ENCODE measurements at regions not wholly inside any gene's neighbourhood (a gene's known extent, or its start where the extent isn't known, plus 50 kb on each side); places are given as distances from the start of the nearest gene placed in this dataset.

DNA sequence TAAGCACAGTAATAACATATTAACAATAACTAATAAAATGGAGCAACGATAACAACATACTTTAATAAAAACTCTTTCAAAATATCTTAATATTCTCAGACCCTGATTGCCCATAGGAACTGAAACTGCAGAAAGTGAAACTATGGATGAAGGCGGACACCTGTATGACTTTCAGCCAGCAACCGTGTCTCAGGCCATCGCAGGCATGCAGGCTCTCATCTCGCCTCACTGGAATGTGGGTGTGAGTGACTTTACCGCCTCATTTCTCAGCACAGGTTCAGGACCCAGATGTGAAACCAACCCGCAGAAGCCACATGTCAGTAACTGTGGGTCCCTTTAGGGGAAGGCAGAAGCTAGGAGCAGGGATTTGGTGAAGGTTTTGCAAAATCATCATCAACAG, 539.1 kb downstream of the FAM181B start:
- no peak for TF ChIP-seq POLR2A (IDR thresholded peaks at IDR 0.05)
- TF ChIP-seq, protein P1, sequence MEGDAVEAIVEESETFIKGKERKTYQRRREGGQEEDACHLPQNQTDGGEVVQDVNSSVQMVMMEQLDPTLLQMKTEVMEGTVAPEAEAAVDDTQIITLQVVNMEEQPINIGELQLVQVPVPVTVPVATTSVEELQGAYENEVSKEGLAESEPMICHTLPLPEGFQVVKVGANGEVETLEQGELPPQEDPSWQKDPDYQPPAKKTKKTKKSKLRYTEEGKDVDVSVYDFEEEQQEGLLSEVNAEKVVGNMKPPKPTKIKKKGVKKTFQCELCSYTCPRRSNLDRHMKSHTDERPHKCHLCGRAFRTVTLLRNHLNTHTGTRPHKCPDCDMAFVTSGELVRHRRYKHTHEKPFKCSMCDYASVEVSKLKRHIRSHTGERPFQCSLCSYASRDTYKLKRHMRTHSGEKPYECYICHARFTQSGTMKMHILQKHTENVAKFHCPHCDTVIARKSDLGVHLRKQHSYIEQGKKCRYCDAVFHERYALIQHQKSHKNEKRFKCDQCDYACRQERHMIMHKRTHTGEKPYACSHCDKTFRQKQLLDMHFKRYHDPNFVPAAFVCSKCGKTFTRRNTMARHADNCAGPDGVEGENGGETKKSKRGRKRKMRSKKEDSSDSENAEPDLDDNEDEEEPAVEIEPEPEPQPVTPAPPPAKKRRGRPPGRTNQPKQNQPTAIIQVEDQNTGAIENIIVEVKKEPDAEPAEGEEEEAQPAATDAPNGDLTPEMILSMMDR (IDR thresholded peaks at IDR 0.05), result no peak
